Hepatocyte (in vitro differentiated cells): ENCODE measurements at regions not wholly inside any gene's neighbourhood (a gene's known extent, or its start where the extent isn't known, plus 50 kb on each side); places are given as distances from the start of the nearest gene placed in this dataset.

Source experiments
- DNase-seq: peaks from one replicate; pipeline ENCODE4 v3.0.0-alpha.2; 2016; ENCODE audit warnings: low spot score
- H2AFZ ChIP-seq: fragments of 200-600 bp; sonication (generic); 2 replicates; pipeline ENCODE4 v1.6.0; 2016; ENCODE audit warnings: antibody characterized with exemption, mild to moderate bottlenecking
- H3K27ac ChIP-seq: fragments of 200-600 bp; sonication (generic); 2 replicates; pipeline ENCODE4 v1.5.1; 2016; ENCODE audit warnings: mild to moderate bottlenecking
- H3K27me3 ChIP-seq: fragments of 200-600 bp; sonication (generic); 2 replicates; pipeline ENCODE4 v1.6.1; 2016
- H3K36me3 ChIP-seq: fragments of 200-600 bp; sonication (generic); replicated peaks from 2 replicates; pipeline ENCODE4 v1.5.1; 2016; ENCODE audit warnings: low read depth; ENCODE audit not compliant: insufficient read depth
- H3K4me1 ChIP-seq: fragments of 200-600 bp; sonication (generic); 2 replicates; pipeline ENCODE4 v1.5.1; 2016; ENCODE audit warnings: mild to moderate bottlenecking, moderate library complexity; ENCODE audit not compliant: insufficient read depth
- H3K4me2 ChIP-seq: fragments of 200-600 bp; sonication (generic); 2 replicates; pipeline ENCODE4 v1.6.0; 2016
- H3K4me3 ChIP-seq: fragments of 200-600 bp; sonication (generic); 2 replicates; pipeline ENCODE4 v1.5.1; 2016; ENCODE audit warnings: mild to moderate bottlenecking
- H3K79me2 ChIP-seq: fragments of 200-600 bp; sonication (generic); 2 replicates; pipeline ENCODE4 v1.6.0; 2017; ENCODE audit warnings: mild to moderate bottlenecking
- H3K9me2 ChIP-seq: fragments of 200-600 bp; sonication (generic); replicated peaks from 2 replicates; pipeline ENCODE4 v1.6.0; 2017; ENCODE audit warnings: mild to moderate bottlenecking; ENCODE audit not compliant: insufficient read depth
- H3K9me3 ChIP-seq: fragments of 200-600 bp; sonication (generic); 2 replicates; pipeline ENCODE4 v1.5.1; 2016; ENCODE audit warnings: low read depth, mild to moderate bottlenecking
- H4K20me1 ChIP-seq: fragments of 200-600 bp; sonication (generic); 2 replicates; pipeline ENCODE4 v1.6.0; 2016; ENCODE audit warnings: mild to moderate bottlenecking; ENCODE audit not compliant: insufficient read depth, poor library complexity, severe bottlenecking
- EZH2 ChIP-seq: fragments of 200-600 bp; sonication (generic); IDR thresholded peaks from 2 replicates; pipeline ENCODE4 v1.6.1; 2016; ENCODE audit warnings: antibody characterized with exemption, mild to moderate bottlenecking, borderline replicate concordance
- EZH2phosphoT487 ChIP-seq: fragments of 200-600 bp; sonication (generic); IDR thresholded peaks from one replicate; pipeline ENCODE4 v1.6.1; 2018; ENCODE audit warnings: antibody characterized with exemption, mild to moderate bottlenecking, low read depth, moderate library complexity; ENCODE audit not compliant: unreplicated experiment, severe bottlenecking
- WGBS: methylation state at CpG from one replicate; pipeline ENCODE4 v1.1.6; 2016; ENCODE audit warnings: low lambda C conversion rate; ENCODE audit errors: missing lambda C conversion rate; 5-methylcytosine and 5-hydroxymethylcytosine counted together
- TF ChIP-seq, protein P1 (sequence below): fragments of 200-600 bp; sonication (generic); IDR thresholded peaks from 2 replicates; pipeline ENCODE4 v1.5.1; 2016; ENCODE audit warnings: antibody characterized with exemption, mild to moderate bottlenecking; ENCODE audit not compliant: poor library complexity

- no peaks in the 10 kb centered on the region for H3K79me2 ChIP-seq
- DNase-seq: no peak
- no peaks in the 10 kb centered on the region for H3K9me3 ChIP-seq
- no peaks in the 10 kb centered on the region for H3K4me1 ChIP-seq
- H3K4me2 ChIP-seq: no peak overlapping the region
- no peak overlapping the region for H3K27ac ChIP-seq
- TF ChIP-seq, protein P1, sequence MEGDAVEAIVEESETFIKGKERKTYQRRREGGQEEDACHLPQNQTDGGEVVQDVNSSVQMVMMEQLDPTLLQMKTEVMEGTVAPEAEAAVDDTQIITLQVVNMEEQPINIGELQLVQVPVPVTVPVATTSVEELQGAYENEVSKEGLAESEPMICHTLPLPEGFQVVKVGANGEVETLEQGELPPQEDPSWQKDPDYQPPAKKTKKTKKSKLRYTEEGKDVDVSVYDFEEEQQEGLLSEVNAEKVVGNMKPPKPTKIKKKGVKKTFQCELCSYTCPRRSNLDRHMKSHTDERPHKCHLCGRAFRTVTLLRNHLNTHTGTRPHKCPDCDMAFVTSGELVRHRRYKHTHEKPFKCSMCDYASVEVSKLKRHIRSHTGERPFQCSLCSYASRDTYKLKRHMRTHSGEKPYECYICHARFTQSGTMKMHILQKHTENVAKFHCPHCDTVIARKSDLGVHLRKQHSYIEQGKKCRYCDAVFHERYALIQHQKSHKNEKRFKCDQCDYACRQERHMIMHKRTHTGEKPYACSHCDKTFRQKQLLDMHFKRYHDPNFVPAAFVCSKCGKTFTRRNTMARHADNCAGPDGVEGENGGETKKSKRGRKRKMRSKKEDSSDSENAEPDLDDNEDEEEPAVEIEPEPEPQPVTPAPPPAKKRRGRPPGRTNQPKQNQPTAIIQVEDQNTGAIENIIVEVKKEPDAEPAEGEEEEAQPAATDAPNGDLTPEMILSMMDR: no peak
- no peak for TF ChIP-seq EZH2
- TF ChIP-seq EZH2phosphoT487: no peak
- H4K20me1 ChIP-seq: no peaks in the 10 kb centered on the region
- WGBS: 66% methylated on average over 1 of the region's 1 CpG
- H3K4me3 ChIP-seq: no peak overlapping the region
- H2AFZ ChIP-seq: no peak overlapping the region
- no peaks in the 10 kb centered on the region for H3K9me2 ChIP-seq
- no peaks in the 10 kb centered on the region for H3K27me3 ChIP-seq
- no peaks in the 10 kb centered on the region for H3K36me3 ChIP-seq
Observed at GRCh38 chr2:180672377-180672776, 308.0 kb upstream of the UBE2E3 start.

GRCh38 chr2:180670302-180671003, 310.0 kb upstream of the UBE2E3 start:
- no peak overlapping the region for H2AFZ ChIP-seq
- no peak overlapping the region for H3K27ac ChIP-seq
- no peaks in the 10 kb centered on the region for H3K9me2 ChIP-seq
- no peaks in the 10 kb centered on the region for H3K9me3 ChIP-seq
- no peak for DNase-seq
- TF ChIP-seq EZH2: no peak
- TF ChIP-seq EZH2phosphoT487: no peak
- TF ChIP-seq, protein P1: no peak
- 62% methylated on average over 4 of the region's 4 CpGs for WGBS
- no peak overlapping the region for H3K4me2 ChIP-seq
- no peaks in the 10 kb centered on the region for H3K27me3 ChIP-seq
- no peaks in the 10 kb centered on the region for H4K20me1 ChIP-seq
- H3K4me1 ChIP-seq: no peaks in the 10 kb centered on the region
- no peak overlapping the region for H3K4me3 ChIP-seq
- no peaks in the 10 kb centered on the region for H3K79me2 ChIP-seq
- H3K36me3 ChIP-seq: no peaks in the 10 kb centered on the region

- WGBS: 70% methylated on average over 2 of the region's 2 CpGs
- Histone ChIP-seq H4K20me1 (no peaks in the 10 kb centered on the region), H3K79me2 (no peaks in the 10 kb centered on the region), H3K27me3 (no peaks in the 10 kb centered on the region), H3K27ac (no peak overlapping the region), H3K4me1 (no peaks in the 10 kb centered on the region), H3K4me3 (no peak overlapping the region), H3K9me3 (no peaks in the 10 kb centered on the region), H3K9me2 (no peaks in the 10 kb centered on the region), H3K4me2 (no peak overlapping the region), H2AFZ (no peak overlapping the region), H3K36me3 (no peaks in the 10 kb centered on the region)
- DNase-seq: no peak
- no peak for TF ChIP-seq EZH2phosphoT487
- TF ChIP-seq, protein P1: no peak
- TF ChIP-seq EZH2: no peak
Observed at GRCh38 chr2:180669016-180669415, 311.4 kb upstream of the UBE2E3 start.
